OCI-LY7 (cell line): ENCODE measurements at regions not wholly inside any gene's neighbourhood (a gene's known extent, or its start where the extent isn't known, plus 50 kb on each side); places are given as distances from the start of the nearest gene placed in this dataset.

Source experiments
- BruUV-seq: library from RNA; stranded (reverse); fragments of 400-500 nt; replicated peaks from 2 replicates; lab custom pipeline; 2021; lab: Mats Ljungman, UMichigan
- CTCF ChIA-PET: fragments of 300-600 bp; sonication (Branson Sonifier 250); formaldehyde crosslinking; loops from one replicate; lab custom pipeline; 2022; ENCODE audit warnings: antibody characterized with exemption; ENCODE audit not compliant: unreplicated experiment; lab: Charles Lee
- POLR2A ChIA-PET: fragments of 300-600 bp; sonication (Branson Sonifier 250); formaldehyde crosslinking; loops from one replicate; lab custom pipeline; 2022; ENCODE audit warnings: antibody characterized with exemption; lab: Charles Lee
- DNase-seq: peaks from one replicate; pipeline ENCODE4 v3.0.0-alpha.2; 2015; ENCODE audit warnings: low spot score
- H2AFZ ChIP-seq: fragments of 200-600 bp; sonication (generic), shearing (Covaris generic); 2 replicates; pipeline ENCODE4 v1.6.1; 2014; ENCODE audit warnings: mild to moderate bottlenecking, antibody characterized with exemption, low read length, moderate library complexity
- H3K27ac ChIP-seq: fragments of 200-600 bp; sonication (generic); 2 replicates; pipeline ENCODE4 v1.5.1; 2014; ENCODE audit warnings: mixed run types, low read depth, mild to moderate bottlenecking, moderate library complexity, low read length, inconsistent platforms; ENCODE audit not compliant: poor library complexity, severe bottlenecking
- H3K36me3 ChIP-seq: fragments of 200-600 bp; sonication (generic); 2 replicates; pipeline ENCODE4 v1.6.1; 2014; ENCODE audit warnings: mild to moderate bottlenecking, antibody characterized with exemption, low read length, moderate library complexity, mixed read lengths; ENCODE audit not compliant: insufficient read depth
- H3K4me1 ChIP-seq: fragments of 200-600 bp; sonication (generic); 2 replicates; pipeline ENCODE4 v1.5.1; 2014; ENCODE audit warnings: mild to moderate bottlenecking, low read length; ENCODE audit not compliant: insufficient read depth, poor library complexity, severe bottlenecking
- H3K4me2 ChIP-seq: fragments of 200-600 bp; sonication (generic); 2 replicates; pipeline ENCODE4 v1.6.1; 2014; ENCODE audit warnings: mild to moderate bottlenecking, low read length
- H3K4me3 ChIP-seq: fragments of 200-600 bp; sonication (generic); 2 replicates; pipeline ENCODE4 v1.5.1; 2014; ENCODE audit warnings: mild to moderate bottlenecking, low read depth, low read length; ENCODE audit not compliant: poor library complexity, severe bottlenecking
- H3K79me2 ChIP-seq: fragments of 200-600 bp; sonication (generic); 2 replicates; pipeline ENCODE4 v1.6.1; 2016; ENCODE audit warnings: low read depth, mild to moderate bottlenecking, low read length, moderate library complexity, mixed read lengths; ENCODE audit not compliant: insufficient read depth
- H3K9me2 ChIP-seq: fragments of 200-600 bp; sonication (generic); 2 replicates; pipeline ENCODE4 v1.6.1; 2016; ENCODE audit warnings: mild to moderate bottlenecking, low read length, mixed read lengths; ENCODE audit not compliant: insufficient read depth
- H3K9me3 ChIP-seq: fragments of 200-600 bp; sonication (generic); 2 replicates; pipeline ENCODE4 v1.6.1; 2014; ENCODE audit warnings: mild to moderate bottlenecking, mixed run types, low read length, mixed read lengths
- H4K20me1 ChIP-seq: fragments of 200-600 bp; sonication (generic); 2 replicates; pipeline ENCODE4 v1.6.1; 2014; ENCODE audit warnings: mild to moderate bottlenecking, antibody characterized with exemption, low read length, moderate library complexity, mixed read lengths; ENCODE audit not compliant: insufficient read depth
- EZH2phosphoT487 ChIP-seq: fragments of 200-600 bp; sonication (generic); IDR thresholded peaks from 2 replicates; pipeline ENCODE4 v1.6.1; 2018; ENCODE audit warnings: low read depth, borderline replicate concordance, mild to moderate bottlenecking, mixed run types, antibody characterized with exemption, low read length, moderate library complexity, mixed read lengths
- intact Hi-C: fragments of 100-400 bp; cut with micrococcal nuclease; formaldehyde crosslinking; loops from one replicate; pipeline ENCODE4 v1.10.0; 2022; ENCODE audit not compliant: unreplicated experiment
- TF ChIP-seq, protein P1 (sequence below): fragments of 200-600 bp; sonication (generic); conservative IDR thresholded peaks from 2 replicates; pipeline ENCODE4 v1.5.1; 2014; ENCODE audit warnings: mild to moderate bottlenecking, antibody characterized with exemption, low read length, moderate library complexity, mixed read lengths

DNA sequence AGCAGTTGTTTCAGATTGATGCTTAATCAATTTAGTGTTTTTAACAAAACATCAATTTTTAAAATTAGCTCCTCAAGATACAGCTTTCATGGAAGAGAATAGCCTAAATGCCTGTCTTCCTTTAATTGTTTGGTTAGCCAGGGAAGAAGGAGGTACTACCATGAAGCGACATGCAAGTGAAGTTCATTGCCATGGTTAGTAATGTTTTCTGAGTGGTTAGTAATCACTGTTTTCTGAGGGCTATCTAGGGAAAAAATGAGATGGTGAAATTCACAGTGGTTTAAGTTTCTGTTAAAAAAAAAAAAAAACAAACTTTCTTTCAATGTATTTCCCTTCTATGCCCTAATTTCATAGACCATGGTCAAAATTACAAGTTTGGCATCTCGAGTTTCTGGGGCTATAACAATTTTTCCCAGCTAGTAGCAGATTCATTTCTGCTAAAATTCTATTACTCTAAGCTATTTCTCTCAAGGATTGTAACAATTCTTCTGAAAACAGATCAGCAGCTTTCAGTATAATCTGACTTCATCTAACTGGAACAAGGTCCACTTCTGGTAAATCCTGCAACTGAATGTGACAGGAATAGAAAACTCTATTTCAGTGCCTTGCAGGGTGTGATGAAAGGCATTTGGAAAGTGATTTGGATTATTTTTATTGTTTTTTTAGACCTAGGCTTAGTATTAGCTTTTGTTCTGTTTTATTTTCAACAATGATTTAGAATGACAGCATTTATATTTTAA lies 157.0 kb downstream of the PCDH18 start:
- Histone ChIP-seq H3K9me2 (no peaks in the 10 kb centered on the region), H3K4me2 (no peak overlapping the region), H3K27ac (no peak overlapping the region), H3K9me3 (no peaks in the 10 kb centered on the region), H2AFZ (no peak overlapping the region), H3K4me3 (no peak overlapping the region), H3K4me1 (no peaks in the 10 kb centered on the region), H3K36me3 (no peaks in the 10 kb centered on the region), H3K79me2 (no peaks in the 10 kb centered on the region), H4K20me1 (no peaks in the 10 kb centered on the region)
- BruUV-seq: no TSS peak
- TF ChIP-seq EZH2phosphoT487: no peak
- TF ChIP-seq, protein P1, sequence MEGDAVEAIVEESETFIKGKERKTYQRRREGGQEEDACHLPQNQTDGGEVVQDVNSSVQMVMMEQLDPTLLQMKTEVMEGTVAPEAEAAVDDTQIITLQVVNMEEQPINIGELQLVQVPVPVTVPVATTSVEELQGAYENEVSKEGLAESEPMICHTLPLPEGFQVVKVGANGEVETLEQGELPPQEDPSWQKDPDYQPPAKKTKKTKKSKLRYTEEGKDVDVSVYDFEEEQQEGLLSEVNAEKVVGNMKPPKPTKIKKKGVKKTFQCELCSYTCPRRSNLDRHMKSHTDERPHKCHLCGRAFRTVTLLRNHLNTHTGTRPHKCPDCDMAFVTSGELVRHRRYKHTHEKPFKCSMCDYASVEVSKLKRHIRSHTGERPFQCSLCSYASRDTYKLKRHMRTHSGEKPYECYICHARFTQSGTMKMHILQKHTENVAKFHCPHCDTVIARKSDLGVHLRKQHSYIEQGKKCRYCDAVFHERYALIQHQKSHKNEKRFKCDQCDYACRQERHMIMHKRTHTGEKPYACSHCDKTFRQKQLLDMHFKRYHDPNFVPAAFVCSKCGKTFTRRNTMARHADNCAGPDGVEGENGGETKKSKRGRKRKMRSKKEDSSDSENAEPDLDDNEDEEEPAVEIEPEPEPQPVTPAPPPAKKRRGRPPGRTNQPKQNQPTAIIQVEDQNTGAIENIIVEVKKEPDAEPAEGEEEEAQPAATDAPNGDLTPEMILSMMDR: no peak
- CTCF ChIA-PET: no interaction called here
- DNase-seq: no peak
- POLR2A ChIA-PET: interaction anchor here (0.6 to 0.8 kb wide), 2 partner anchors 17 to 381 kb away, joined by 3 read pairs; no protein-coding TSS in a partner anchor
- intact Hi-C loops: no loop called here

DNA sequence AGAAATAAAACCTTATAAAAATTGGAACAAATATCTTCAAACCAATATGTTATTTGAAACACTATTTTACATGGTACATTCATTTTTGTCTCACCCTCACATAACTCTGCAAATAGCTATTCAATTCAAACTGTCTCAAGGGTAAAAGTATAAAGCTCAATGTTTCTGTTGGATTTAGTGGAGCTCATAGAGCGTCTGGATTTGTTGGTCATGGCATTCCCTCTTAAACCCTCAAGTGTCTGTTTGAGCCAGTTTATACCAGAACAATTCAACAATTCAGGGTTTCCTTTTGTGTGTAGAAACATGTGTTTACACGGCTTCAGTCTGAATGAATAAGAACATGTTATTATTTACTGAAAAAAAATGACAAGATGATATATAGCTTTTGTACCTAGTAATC lies 161.6 kb downstream of the PCDH18 start:
- Histone ChIP-seq H2AFZ (no peak overlapping the region), H3K27ac (no peak overlapping the region), H3K4me3 (no peak overlapping the region), H3K79me2 (no peaks in the 10 kb centered on the region), H3K9me2 (no peaks in the 10 kb centered on the region), H4K20me1 (no peaks in the 10 kb centered on the region), H3K4me2 (no peak overlapping the region), H3K36me3 (no peaks in the 10 kb centered on the region), H3K9me3 (no peaks in the 10 kb centered on the region), H3K4me1 (no peaks in the 10 kb centered on the region)
- intact Hi-C loops: no loop called here
- BruUV-seq: no TSS peak
- DNase-seq: no peak
- POLR2A ChIA-PET: interaction anchor here (1.0 kb wide), 1 partner anchor 11 kb away, joined by 3 read pairs; no protein-coding TSS in a partner anchor
- TF ChIP-seq EZH2phosphoT487: no peak
- TF ChIP-seq, protein P1: no peak
- CTCF ChIA-PET: no interaction called here

DNA sequence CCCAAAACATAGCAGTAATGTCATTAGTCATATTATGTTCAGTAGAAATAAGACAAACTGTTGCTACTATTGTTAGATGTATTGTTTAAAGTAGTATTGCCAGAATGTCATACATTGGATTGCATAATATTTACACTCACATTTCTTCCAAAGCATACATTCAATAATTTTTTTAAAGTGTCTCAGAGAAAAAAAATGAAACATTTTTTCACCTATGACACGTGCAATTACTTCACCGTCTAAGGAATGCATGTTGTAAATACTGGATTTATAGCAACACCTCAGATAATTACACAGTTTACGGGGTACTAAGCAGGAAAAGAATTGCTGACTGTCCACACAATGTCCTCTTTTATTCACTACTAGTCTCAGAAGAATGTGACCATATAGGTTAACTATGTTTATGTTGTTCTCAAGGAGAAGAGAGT lies 162.1 kb downstream of the PCDH18 start:
- CTCF ChIA-PET: no interaction called here
- H3K9me3 ChIP-seq: no peaks in the 10 kb centered on the region
- no peak overlapping the region for H3K4me3 ChIP-seq
- POLR2A ChIA-PET: interaction anchor here (1.0 kb wide), 1 partner anchor 11 kb away, joined by 3 read pairs; no protein-coding TSS in a partner anchor
- no peaks in the 10 kb centered on the region for H3K79me2 ChIP-seq
- no peaks in the 10 kb centered on the region for H4K20me1 ChIP-seq
- no peaks in the 10 kb centered on the region for H3K9me2 ChIP-seq
- no peaks in the 10 kb centered on the region for H3K4me1 ChIP-seq
- intact Hi-C loops: no loop called here
- H3K27ac ChIP-seq: no peak overlapping the region
- no peak for TF ChIP-seq EZH2phosphoT487
- TF ChIP-seq, protein P1: no peak
- H3K36me3 ChIP-seq: no peaks in the 10 kb centered on the region
- no TSS peak for BruUV-seq
- DNase-seq: no peak
- H2AFZ ChIP-seq: no peak overlapping the region
- no peak overlapping the region for H3K4me2 ChIP-seq
